Activated naive CD8-positive, alpha-beta T cell (primary cell): ENCODE measurements at regions not wholly inside any gene's neighbourhood (a gene's known extent, or its start where the extent isn't known, plus 50 kb on each side); places are given as distances from the start of the nearest gene placed in this dataset.

Experiments used
- H3K27ac Mint-ChIP-seq: one replicate; pipeline ENCODE4 v1.8.0; 2021; ENCODE audit warnings: mixed read lengths
- H3K27me3 Mint-ChIP-seq: one replicate; pipeline ENCODE4 v1.8.0; 2021; ENCODE audit warnings: mixed read lengths
- H3K36me3 Mint-ChIP-seq: one replicate; pipeline ENCODE4 v1.8.0; 2021; ENCODE audit warnings: mixed read lengths
- H3K4me1 Mint-ChIP-seq: one replicate; pipeline ENCODE4 v1.8.0; 2021; ENCODE audit warnings: low read depth, mixed read lengths
- H3K4me3 Mint-ChIP-seq: one replicate; pipeline ENCODE4 v1.8.0; 2021; ENCODE audit warnings: mild to moderate bottlenecking, mixed read lengths
- H3K9me3 Mint-ChIP-seq: one replicate; pipeline ENCODE4 v1.8.0; 2021; ENCODE audit warnings: low read depth, mixed read lengths

GRCh38 chr1:2927393-2928360 is 93.6 kb upstream of the ACTRT2 start:
- Mint-ChIP-seq H3K4me3 (no peak overlapping the region), H3K9me3 (no peaks in the 10 kb centered on the region), H3K27me3 (peaks cover 2% of the 10 kb centered on the region), H3K36me3 (no peaks in the 10 kb centered on the region), H3K27ac (no peak overlapping the region), H3K4me1 (peaks cover 1% of the 10 kb centered on the region)

GRCh38 chr1:2928366-2929325 is 92.6 kb upstream of the ACTRT2 start:
- Mint-ChIP-seq H3K27ac (no peak overlapping the region), H3K4me3 (no peak overlapping the region), H3K4me1 (no peaks in the 10 kb centered on the region), H3K9me3 (no peaks in the 10 kb centered on the region), H3K36me3 (no peaks in the 10 kb centered on the region), H3K27me3 (peaks cover 2% of the 10 kb centered on the region)

- no peak overlapping the region for H3K27ac Mint-ChIP-seq
- no peaks in the 10 kb centered on the region for H3K36me3 Mint-ChIP-seq
- no peak overlapping the region for H3K4me3 Mint-ChIP-seq
- H3K9me3 Mint-ChIP-seq, result no peaks in the 10 kb centered on the region
- no peaks in the 10 kb centered on the region for H3K4me1 Mint-ChIP-seq
- peaks cover 2% of the 10 kb centered on the region for H3K27me3 Mint-ChIP-seq
Observed at GRCh38 chr1:2929335-2929734, 91.9 kb upstream of the ACTRT2 start.

GRCh38 chr1:2930016-2930815 is 91.1 kb upstream of the ACTRT2 start:
- no peaks in the 10 kb centered on the region for H3K27me3 Mint-ChIP-seq
- no peak overlapping the region for H3K27ac Mint-ChIP-seq

GRCh38 chr1:2930913-2931723 is 90.1 kb upstream of the ACTRT2 start:
- H3K27ac Mint-ChIP-seq, result no peak overlapping the region
- H3K4me1 Mint-ChIP-seq, result no peaks in the 10 kb centered on the region

More at GRCh38 chr1:2930016-2930815, 91.1 kb upstream of the ACTRT2 start:
- no peaks in the 10 kb centered on the region for H3K9me3 Mint-ChIP-seq
- H3K36me3 Mint-ChIP-seq, result no peaks in the 10 kb centered on the region
- no peak overlapping the region for H3K4me3 Mint-ChIP-seq
- no peaks in the 10 kb centered on the region for H3K4me1 Mint-ChIP-seq

GRCh38 chr1:2931724-2932401 is 89.4 kb upstream of the ACTRT2 start:
- no peaks in the 10 kb centered on the region for H3K4me1 Mint-ChIP-seq
- H3K9me3 Mint-ChIP-seq, result no peaks in the 10 kb centered on the region
- no peaks in the 10 kb centered on the region for H3K36me3 Mint-ChIP-seq
- no peak overlapping the region for H3K4me3 Mint-ChIP-seq
- H3K27ac Mint-ChIP-seq, result no peak overlapping the region
- H3K27me3 Mint-ChIP-seq, result no peaks in the 10 kb centered on the region

More at GRCh38 chr1:2930913-2931723, 90.1 kb upstream of the ACTRT2 start:
- Mint-ChIP-seq H3K36me3 (no peaks in the 10 kb centered on the region), H3K9me3 (no peaks in the 10 kb centered on the region), H3K27me3 (no peaks in the 10 kb centered on the region), H3K4me3 (no peak overlapping the region)

GRCh38 chr1:2932671-2933350 is 88.5 kb upstream of the ACTRT2 start:
- Mint-ChIP-seq H3K9me3 (no peaks in the 10 kb centered on the region), H3K27me3 (no peaks in the 10 kb centered on the region), H3K4me1 (no peaks in the 10 kb centered on the region), H3K27ac (no peak overlapping the region), H3K4me3 (no peak overlapping the region), H3K36me3 (no peaks in the 10 kb centered on the region)

GRCh38 chr1:2933431-2934155 is 87.7 kb upstream of the ACTRT2 start:
- Mint-ChIP-seq H3K4me3 (no peak overlapping the region), H3K27me3 (no peaks in the 10 kb centered on the region), H3K36me3 (no peaks in the 10 kb centered on the region), H3K27ac (no peak overlapping the region), H3K9me3 (no peaks in the 10 kb centered on the region), H3K4me1 (no peaks in the 10 kb centered on the region)

GRCh38 chr1:2934156-2934540 is 87.1 kb upstream of the ACTRT2 start:
- Mint-ChIP-seq H3K9me3 (no peaks in the 10 kb centered on the region), H3K27me3 (no peaks in the 10 kb centered on the region), H3K4me3 (no peak overlapping the region), H3K4me1 (no peaks in the 10 kb centered on the region), H3K27ac (no peak overlapping the region), H3K36me3 (no peaks in the 10 kb centered on the region)

GRCh38 chr1:2934642-2935081 is 86.6 kb upstream of the ACTRT2 start:
- no peaks in the 10 kb centered on the region for H3K9me3 Mint-ChIP-seq
- H3K36me3 Mint-ChIP-seq, result no peaks in the 10 kb centered on the region
- H3K27me3 Mint-ChIP-seq, result no peaks in the 10 kb centered on the region
- H3K4me1 Mint-ChIP-seq, result no peaks in the 10 kb centered on the region
- no peak overlapping the region for H3K27ac Mint-ChIP-seq
- H3K4me3 Mint-ChIP-seq, result no peak overlapping the region

GRCh38 chr1:2935184-2935583 is 86.1 kb upstream of the ACTRT2 start:
- Mint-ChIP-seq H3K4me1 (no peaks in the 10 kb centered on the region), H3K27ac (no peak overlapping the region), H3K4me3 (no peak overlapping the region), H3K27me3 (no peaks in the 10 kb centered on the region), H3K9me3 (no peaks in the 10 kb centered on the region), H3K36me3 (no peaks in the 10 kb centered on the region)

- no peaks in the 10 kb centered on the region for H3K27me3 Mint-ChIP-seq
- H3K4me3 Mint-ChIP-seq, result no peak overlapping the region
- H3K36me3 Mint-ChIP-seq, result no peaks in the 10 kb centered on the region
- no peaks in the 10 kb centered on the region for H3K4me1 Mint-ChIP-seq
- peaks cover 3% of the 10 kb centered on the region for H3K9me3 Mint-ChIP-seq
- H3K27ac Mint-ChIP-seq, result no peak overlapping the region
Observed at GRCh38 chr1:2935751-2936390, 85.4 kb upstream of the ACTRT2 start.
